IgD-negative memory B cell (primary cell): ENCODE measurements at regions not wholly inside any gene's neighbourhood (a gene's known extent, or its start where the extent isn't known, plus 50 kb on each side); places are given as distances from the start of the nearest gene placed in this dataset.
"Not testable (repeated sequence)": the region's sequence is repeated elsewhere in the genome, so short reads cannot be mapped to it uniquely, and the experiment has no call there.

Experiments
- H3K27ac Mint-ChIP-seq, 3 donors: one replicate each; pipeline ENCODE4 v1.8.0; 2020 to 2022; ENCODE audit warnings: mild to moderate bottlenecking in 3 of 3, mixed read lengths in 3 of 3, moderate library complexity in 1 of 3
- H3K27me3 Mint-ChIP-seq: one replicate; pipeline ENCODE4 v1.8.0; 2021; ENCODE audit warnings: mixed read lengths
- H3K36me3 Mint-ChIP-seq: one replicate; pipeline ENCODE4 v1.8.0; 2020; ENCODE audit warnings: mild to moderate bottlenecking, mixed read lengths
- H3K4me1 Mint-ChIP-seq, 3 donors: one replicate each; pipeline ENCODE4 v1.8.0; 2020 to 2022; ENCODE audit warnings: mixed read lengths in 3 of 3, mild to moderate bottlenecking in 1 of 3
- H3K4me3 Mint-ChIP-seq, 4 donors: one replicate each; pipeline ENCODE4 v1.8.0; 2020 to 2022; ENCODE audit warnings: mild to moderate bottlenecking in 4 of 4, mixed read lengths in 4 of 4, moderate library complexity in 3 of 4
- H3K9me3 Mint-ChIP-seq, 3 donors: one replicate each; pipeline ENCODE4 v1.8.0; 2020 to 2021; ENCODE audit warnings: mixed read lengths in 3 of 3, mild to moderate bottlenecking in 1 of 3

DNA sequence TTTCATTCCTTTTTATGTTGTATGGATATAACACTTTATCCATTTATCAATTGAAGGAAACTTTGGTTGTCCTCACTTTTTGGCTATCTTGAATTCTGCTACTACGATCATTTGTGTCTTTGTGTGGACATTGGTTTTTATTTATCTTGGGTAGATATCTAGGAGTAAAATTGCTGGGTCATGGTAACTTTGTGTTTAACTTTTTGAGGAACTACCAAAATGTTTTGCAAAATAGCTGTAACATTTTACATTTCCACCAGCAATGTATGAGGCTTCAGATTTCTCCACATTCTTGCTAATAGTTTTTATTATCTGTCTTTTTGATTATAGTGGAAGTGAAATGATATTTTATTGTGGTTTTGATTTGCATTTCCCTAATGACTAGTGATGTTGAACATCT, 55.6 kb downstream of the TLNRD1 start:
- Mint-ChIP-seq H3K4me1 (peaks cover 13 to 24% (median 15%) of the 10 kb centered on the region in 3 donors), H3K4me3 (no peak overlapping the region), H3K27ac (no peak overlapping the region), H3K9me3 (peaks cover 0 to 2% (median 0%) of the 10 kb centered on the region in 3 donors), H3K36me3 (peaks cover 3% of the 10 kb centered on the region), H3K27me3 (no peaks in the 10 kb centered on the region)

DNA sequence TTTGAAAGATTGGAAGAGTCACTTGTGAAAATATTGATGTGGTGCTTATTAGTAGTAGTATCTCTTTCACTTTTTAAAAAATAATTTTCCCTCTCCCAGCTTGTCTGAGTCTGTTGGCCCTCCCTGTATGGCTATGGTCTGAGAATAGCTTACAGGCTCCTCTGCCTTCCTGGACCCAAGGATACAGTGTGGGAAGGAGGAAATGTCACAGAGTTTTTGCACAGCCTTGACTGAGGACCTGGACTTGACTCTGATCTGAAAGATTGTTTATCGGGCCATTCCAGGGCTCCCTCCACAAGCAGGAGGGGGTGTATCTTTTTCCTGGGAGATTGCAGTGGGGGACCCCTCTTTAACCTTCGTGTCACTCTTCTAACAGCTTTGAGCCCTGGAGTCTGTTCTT, 59.7 kb downstream of the TLNRD1 start:
- Mint-ChIP-seq H3K27ac (no peak overlapping the region), H3K27me3 (peaks cover 1% of the 10 kb centered on the region), H3K4me1 (peaks cover 0 to 5% (median 4%) of the 10 kb centered on the region in 3 donors), H3K36me3 (peaks cover 11% of the 10 kb centered on the region), H3K4me3 (no peak overlapping the region), H3K9me3 (no peaks in the 10 kb centered on the region)

DNA sequence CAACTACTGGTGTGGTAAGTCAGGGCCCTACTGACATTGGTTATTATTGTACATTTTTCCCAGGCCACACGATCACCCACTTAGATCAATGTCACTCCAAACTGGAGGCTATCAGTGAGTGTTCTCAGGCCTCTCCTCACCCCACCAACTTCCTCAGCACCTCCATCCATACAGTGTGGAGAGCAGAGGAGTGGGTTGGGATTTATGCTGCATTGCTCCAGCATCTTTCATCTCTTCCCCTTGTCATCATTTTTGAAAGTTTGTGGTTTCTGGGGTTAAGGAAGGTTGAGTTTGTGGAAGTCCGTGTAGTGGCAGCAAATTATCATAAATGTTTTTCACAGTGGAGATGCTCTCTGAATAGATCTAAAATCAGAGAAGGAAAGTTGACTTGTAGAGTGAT, 60.2 kb downstream of the TLNRD1 start:
- Mint-ChIP-seq H3K27me3 (peaks cover 1% of the 10 kb centered on the region), H3K36me3 (peaks cover 11% of the 10 kb centered on the region), H3K4me3 (no peak overlapping the region), H3K9me3 (no peaks in the 10 kb centered on the region), H3K27ac (no peak overlapping the region), H3K4me1 (peaks cover 0 to 5% (median 4%) of the 10 kb centered on the region in 3 donors)

DNA sequence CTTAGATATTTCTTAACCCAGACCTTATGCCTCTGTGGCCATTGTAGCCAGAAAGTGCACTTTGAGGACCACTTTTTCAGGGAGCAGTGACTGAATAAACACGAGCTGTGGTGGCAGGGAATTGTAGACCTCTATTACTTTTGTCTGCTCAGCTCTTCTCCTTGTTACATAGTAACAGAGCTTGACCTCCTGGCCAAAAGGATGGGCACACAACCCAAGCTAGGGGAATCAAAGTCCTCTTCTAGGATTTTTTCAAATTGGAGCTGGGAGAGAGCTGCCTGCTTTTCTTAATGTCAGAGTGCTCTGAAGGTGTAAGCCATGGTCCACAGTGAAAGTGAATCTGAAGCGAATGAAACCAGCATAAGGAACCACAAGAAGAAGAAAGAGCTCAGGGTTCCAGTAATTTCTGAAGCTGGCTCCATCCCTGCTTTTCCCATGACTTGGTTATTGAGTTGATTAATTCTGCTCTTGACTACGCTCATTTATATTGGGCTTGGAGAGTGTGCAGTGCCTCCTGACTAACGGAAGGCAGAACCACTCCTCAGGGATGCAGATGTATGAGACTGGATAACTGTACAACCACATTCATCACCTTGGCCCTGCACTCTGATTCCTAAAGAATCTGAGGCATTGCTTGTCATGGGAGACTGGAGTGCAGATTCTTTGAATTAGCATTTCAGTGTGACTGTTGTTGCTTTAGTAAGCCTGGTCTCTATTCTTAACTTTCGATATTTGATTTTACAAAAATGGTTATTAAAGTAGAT, 60.9 kb downstream of the TLNRD1 start:
- Mint-ChIP-seq H3K9me3 (no peaks in the 10 kb centered on the region), H3K36me3 (peaks cover 11% of the 10 kb centered on the region), H3K27ac (no peak overlapping the region), H3K4me1 (peaks cover 0 to 1% (median 0%) of the 10 kb centered on the region in 3 donors), H3K4me3 (no peak overlapping the region), H3K27me3 (peaks cover 1% of the 10 kb centered on the region)

DNA sequence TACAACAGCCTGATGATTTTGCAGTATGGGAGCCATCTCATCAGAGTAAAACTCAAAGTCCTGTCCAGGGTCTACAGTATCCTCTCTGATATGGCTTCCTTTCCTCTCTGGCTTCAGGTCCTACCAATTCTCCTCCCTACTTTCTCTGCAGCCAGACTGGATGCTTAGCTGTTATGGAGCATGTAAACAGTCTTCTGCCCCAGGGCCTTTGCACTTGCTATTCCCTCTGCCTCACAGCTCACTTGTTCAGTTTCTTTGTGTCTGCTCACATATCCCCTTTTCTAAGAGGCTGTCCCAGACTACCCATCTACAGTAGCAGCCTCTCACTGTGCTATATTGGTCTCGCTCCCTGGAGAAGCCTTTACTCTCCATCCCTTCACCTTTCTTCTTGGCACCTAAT, 62.2 kb downstream of the TLNRD1 start:
- H3K4me3 Mint-ChIP-seq = no peak overlapping the region
- peaks cover 11% of the 10 kb centered on the region for H3K36me3 Mint-ChIP-seq
- H3K9me3 Mint-ChIP-seq = no peaks in the 10 kb centered on the region
- H3K27me3 Mint-ChIP-seq = peaks cover 1% of the 10 kb centered on the region
- H3K27ac Mint-ChIP-seq = no peak overlapping the region
- H3K4me1 Mint-ChIP-seq = peaks cover 0 to 1% (median 0%) of the 10 kb centered on the region in 3 donors

DNA sequence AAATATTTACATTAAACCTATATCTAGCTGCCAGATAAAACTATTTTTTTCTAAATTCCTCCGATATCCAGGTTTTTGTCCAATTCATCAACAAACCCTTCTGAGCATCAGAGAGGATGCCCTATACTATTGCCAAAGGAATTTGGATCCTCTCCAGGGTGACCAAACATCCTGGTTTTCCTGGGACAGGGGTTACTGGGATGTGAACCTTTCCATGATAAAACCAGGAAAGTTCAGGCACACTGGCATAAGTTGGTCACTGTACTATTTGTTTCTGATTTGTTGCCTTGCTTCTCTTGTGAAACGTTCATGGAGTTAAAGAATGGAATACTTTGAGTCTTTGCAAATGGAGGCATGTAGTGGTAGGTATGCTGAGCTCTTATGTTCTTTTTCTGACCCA, 63.5 kb downstream of the TLNRD1 start:
- Mint-ChIP-seq H3K27me3 (peaks cover 6% of the 10 kb centered on the region), H3K4me1 (peaks cover 0 to 1% (median 0%) of the 10 kb centered on the region in 3 donors), H3K4me3 (no peak overlapping the region), H3K27ac (no peak overlapping the region), H3K9me3 (no peaks in the 10 kb centered on the region), H3K36me3 (peaks cover 8% of the 10 kb centered on the region)

DNA sequence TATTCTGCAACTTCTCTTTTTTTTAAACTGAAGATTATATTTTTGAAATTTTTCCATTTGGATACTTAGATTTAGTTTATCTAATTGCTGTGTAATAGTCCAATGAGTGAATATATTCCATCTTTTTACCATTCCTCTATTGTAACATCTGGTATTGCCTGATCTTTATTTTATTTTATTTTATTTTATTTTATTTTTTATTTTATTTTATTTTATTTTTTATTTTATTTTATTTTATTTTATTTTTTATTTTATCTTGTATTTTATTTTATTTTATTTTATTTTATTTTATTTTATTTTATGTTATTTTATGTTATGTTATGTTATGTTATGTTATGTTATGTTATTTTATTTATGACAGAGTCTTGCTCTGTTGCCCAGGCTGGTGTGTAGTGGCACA, 66.5 kb upstream of the CFAP161 start:
- H3K27ac Mint-ChIP-seq, H3K4me1 Mint-ChIP-seq: not testable (repeated sequence)

DNA sequence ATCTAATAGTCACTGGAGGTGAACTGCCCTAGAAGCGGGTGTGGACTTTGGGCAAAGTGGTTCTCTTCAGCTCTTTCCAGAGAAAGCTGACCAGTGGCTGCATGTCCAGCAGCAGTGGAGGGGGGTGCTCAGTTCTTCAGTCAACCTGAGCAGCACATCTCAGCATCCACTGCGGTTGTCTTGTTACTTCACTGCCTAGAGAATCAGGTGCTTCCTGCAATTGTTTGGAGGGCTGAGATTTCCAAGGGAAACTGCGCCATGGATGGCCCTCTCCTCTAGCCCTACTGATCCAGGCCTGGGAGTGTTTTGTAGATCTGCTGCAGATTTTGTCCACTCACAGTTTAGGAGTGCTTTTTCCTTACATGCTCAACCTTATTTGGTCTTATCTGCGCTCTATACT, 65.6 kb upstream of the CFAP161 start:
- peaks cover 5% of the 10 kb centered on the region for H3K27me3 Mint-ChIP-seq
- peaks cover 0 to 4% (median 4%) of the 10 kb centered on the region in 3 donors for H3K9me3 Mint-ChIP-seq
- peaks cover 11% of the 10 kb centered on the region for H3K36me3 Mint-ChIP-seq
- no peaks in the 10 kb centered on the region for H3K4me1 Mint-ChIP-seq
- no peak overlapping the region for H3K27ac Mint-ChIP-seq
- no peak overlapping the region for H3K4me3 Mint-ChIP-seq

More for the DNA sequence above, 66.5 kb upstream of the CFAP161 start:
- H3K9me3 Mint-ChIP-seq, H3K4me3 Mint-ChIP-seq, H3K27me3 Mint-ChIP-seq: not testable (repeated sequence)
- peaks cover 13% of the 10 kb centered on the region for H3K36me3 Mint-ChIP-seq

DNA sequence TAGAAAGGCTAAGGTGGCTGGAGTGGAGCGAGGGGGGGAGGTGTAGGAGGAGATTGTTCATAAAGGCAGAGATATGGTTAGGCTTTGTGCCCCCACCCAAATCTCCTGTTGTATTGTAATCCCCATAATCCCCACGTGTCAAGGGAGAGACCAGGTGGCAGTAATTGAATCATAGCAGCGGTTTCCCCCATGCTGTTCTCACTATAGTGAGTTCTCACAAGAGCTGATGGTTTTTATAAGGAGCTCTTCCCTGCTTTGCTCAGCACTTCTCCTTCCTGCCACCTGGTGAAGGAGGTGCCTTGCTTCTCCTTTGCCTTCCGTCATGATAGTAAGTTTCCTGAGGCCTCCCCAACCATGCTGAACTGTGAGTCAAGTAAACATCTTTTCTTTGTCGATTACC, 64.7 kb upstream of the CFAP161 start:
- peaks cover 0 to 4% (median 4%) of the 10 kb centered on the region in 3 donors for H3K9me3 Mint-ChIP-seq
- H3K27me3 Mint-ChIP-seq = peaks cover 5% of the 10 kb centered on the region
- H3K27ac Mint-ChIP-seq = no peak overlapping the region
- no peaks in the 10 kb centered on the region for H3K4me1 Mint-ChIP-seq
- peaks cover 10% of the 10 kb centered on the region for H3K36me3 Mint-ChIP-seq
- H3K4me3 Mint-ChIP-seq = no peak overlapping the region

DNA sequence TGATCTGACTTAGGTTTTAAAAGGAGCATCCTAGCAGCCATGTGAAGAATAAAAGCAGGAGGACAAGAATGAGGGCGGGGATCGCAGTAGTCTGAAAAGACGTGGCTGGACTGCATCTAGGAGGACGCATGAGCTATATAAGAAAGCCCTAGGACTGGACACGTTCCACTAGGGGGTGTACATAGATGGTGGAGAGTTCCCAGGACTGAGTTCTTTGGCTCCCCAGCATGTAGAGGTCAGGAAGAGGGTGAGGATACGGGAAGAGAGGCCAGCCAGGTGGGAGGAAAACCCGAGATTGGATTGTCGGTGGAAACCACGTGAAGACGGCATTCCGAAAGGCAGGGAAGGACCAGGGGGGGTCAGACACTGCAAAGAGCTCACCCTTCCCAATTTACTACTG, 64.2 kb upstream of the CFAP161 start:
- Mint-ChIP-seq H3K9me3 (peaks cover 0 to 4% (median 4%) of the 10 kb centered on the region in 3 donors), H3K27me3 (peaks cover 5% of the 10 kb centered on the region), H3K4me1 (no peaks in the 10 kb centered on the region), H3K4me3 (no peak overlapping the region), H3K36me3 (peaks cover 5% of the 10 kb centered on the region), H3K27ac (no peak overlapping the region)

DNA sequence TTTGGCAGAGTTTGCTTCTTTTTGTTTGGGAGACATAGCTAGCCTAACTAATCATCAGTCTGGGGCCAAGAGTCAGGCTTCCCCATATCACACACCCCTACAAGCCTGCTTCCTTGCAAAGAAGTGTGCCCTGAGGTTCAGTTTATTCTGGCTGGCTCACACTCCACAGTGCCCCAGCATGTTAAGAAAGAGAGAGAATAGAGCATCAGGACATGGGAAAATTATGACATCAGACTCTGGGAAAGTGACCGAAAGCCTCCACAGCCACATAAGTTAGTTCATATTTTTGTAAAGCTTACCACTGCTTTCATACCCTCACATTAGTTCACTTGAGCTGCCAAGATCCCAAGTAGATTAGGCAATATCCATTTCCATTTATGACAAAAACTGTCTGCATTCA, 63.0 kb upstream of the CFAP161 start:
- Mint-ChIP-seq H3K4me1 (no peaks in the 10 kb centered on the region), H3K27ac (no peak overlapping the region)

DNA sequence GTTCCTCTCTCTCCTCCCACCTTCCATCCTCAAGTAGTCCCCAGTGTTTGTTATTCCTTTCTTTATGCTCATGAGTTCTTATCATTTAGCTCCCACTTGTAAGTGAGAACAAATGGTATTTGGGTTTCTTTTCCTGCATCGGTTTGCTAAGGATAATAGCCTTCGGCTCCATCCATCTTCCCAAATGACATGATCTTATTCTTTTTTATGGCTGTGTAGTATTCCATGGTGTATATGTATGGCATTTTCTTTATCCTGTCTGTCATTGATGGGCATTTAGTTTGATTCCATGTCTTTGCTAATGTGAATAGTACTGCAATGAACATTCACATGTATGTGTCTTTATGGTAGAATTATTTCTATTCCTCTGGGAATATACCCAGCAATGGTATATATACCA, 62.4 kb upstream of the CFAP161 start:
- no peaks in the 10 kb centered on the region for H3K4me1 Mint-ChIP-seq
- H3K27me3 Mint-ChIP-seq = peaks cover 7% of the 10 kb centered on the region
- H3K36me3 Mint-ChIP-seq = peaks cover 8% of the 10 kb centered on the region
- peaks cover 0 to 7% (median 4%) of the 10 kb centered on the region in 3 donors for H3K9me3 Mint-ChIP-seq
- no peak overlapping the region for H3K4me3 Mint-ChIP-seq
- peak overlapping the region in 1 of 3 donors; percentile 6 for H3K27ac Mint-ChIP-seq

More for the DNA sequence above, 63.0 kb upstream of the CFAP161 start:
- Mint-ChIP-seq H3K9me3 (peaks cover 0 to 7% (median 4%) of the 10 kb centered on the region in 3 donors), H3K4me3 (no peak overlapping the region), H3K36me3 (peaks cover 5% of the 10 kb centered on the region), H3K27me3 (peaks cover 5% of the 10 kb centered on the region)

DNA sequence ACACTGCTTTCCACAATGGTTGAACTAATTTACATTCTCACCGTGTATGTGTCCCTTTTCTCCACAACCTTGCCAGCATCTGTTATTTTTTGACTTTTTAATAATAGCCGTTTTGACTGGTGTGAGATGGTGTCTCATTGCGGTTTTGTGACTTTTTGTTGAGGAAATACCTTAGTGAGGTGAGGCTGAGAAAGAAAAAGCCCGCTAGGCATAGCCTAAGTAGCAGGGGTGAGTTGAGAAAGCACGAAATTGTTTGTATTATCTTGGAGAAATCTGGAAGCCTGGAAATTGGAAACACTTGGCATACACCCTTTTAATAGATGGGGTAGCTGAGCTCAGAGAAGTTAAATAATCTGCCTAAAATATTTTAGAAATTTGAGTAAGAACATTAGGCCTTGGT, 61.5 kb upstream of the CFAP161 start:
- peaks cover 7% of the 10 kb centered on the region for H3K27me3 Mint-ChIP-seq
- no peak overlapping the region for H3K27ac Mint-ChIP-seq
- no peaks in the 10 kb centered on the region for H3K4me1 Mint-ChIP-seq
- peaks cover 0 to 7% (median 4%) of the 10 kb centered on the region in 3 donors for H3K9me3 Mint-ChIP-seq
- H3K4me3 Mint-ChIP-seq = no peak overlapping the region
- H3K36me3 Mint-ChIP-seq = peaks cover 8% of the 10 kb centered on the region

DNA sequence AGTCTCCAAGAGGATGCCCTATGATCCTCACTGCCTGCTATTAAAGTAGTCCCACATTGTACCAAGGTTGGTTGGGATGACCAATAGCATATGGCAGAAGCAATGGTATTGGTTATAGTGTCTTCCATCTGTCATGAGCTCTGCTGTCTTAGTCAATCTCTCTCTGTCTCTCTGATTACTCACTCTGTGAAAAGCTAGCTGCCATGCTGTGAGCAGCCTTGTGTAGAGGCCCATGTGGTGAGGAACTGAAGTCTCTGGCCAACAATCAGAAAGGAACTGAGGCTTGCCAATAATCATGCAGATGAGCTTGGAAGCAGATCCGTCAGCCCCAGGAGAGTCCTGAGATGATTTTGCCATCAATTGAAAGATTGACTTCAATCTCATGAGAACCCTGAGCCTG, 60.3 kb upstream of the CFAP161 start:
- peaks cover 0 to 10% (median 4%) of the 10 kb centered on the region in 3 donors for H3K9me3 Mint-ChIP-seq

DNA sequence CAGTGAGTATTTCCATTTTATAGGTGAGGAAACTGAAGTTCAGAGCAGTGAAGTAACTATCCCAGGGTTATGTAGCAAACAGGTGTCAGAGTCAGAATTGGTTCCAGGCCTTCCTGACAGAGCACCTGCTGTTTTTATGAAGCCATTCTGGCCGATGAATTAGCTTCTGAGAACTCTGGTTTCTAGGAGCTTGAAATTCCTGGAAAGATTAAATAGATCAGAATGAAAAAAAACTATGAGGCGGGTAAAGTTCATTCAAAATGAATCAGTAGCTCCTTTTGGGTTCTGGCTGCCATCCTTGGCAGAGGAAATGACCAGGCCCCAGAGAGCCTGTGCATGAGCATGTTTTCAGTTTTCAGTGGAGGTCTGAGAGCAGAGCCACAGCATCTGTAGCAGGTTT, 59.3 kb upstream of the CFAP161 start:
- Mint-ChIP-seq H3K27me3 (peaks cover 3% of the 10 kb centered on the region), H3K4me3 (no peak overlapping the region), H3K9me3 (peaks cover 0 to 10% (median 4%) of the 10 kb centered on the region in 3 donors), H3K36me3 (peaks cover 6% of the 10 kb centered on the region), H3K27ac (no peak overlapping the region), H3K4me1 (no peaks in the 10 kb centered on the region)

More for the DNA sequence above, 60.3 kb upstream of the CFAP161 start:
- H3K4me3 Mint-ChIP-seq = no peak overlapping the region
- H3K27me3 Mint-ChIP-seq = peaks cover 5% of the 10 kb centered on the region
- H3K36me3 Mint-ChIP-seq = peaks cover 9% of the 10 kb centered on the region
- no peaks in the 10 kb centered on the region for H3K4me1 Mint-ChIP-seq
- H3K27ac Mint-ChIP-seq = no peak overlapping the region

DNA sequence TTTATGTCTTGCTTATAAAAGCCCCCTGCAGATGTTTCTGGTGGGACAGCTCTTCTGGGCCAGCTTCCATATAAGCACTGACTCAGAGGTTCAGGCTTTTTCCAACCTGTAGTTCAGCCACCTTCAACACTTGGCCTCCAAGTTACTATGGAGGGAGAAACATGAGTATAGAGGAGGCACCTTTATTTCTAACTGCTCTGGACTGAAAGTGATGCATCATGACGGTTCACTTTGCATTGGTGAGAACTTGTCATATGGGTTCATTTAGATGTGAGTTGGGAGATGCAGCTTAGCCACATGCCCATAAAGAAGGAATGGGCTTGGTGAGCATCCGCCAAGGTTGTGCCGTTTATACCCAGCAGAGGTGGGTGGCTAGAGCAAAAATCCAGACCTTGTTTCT, 58.8 kb upstream of the CFAP161 start:
- no peak overlapping the region for H3K27ac Mint-ChIP-seq

More for the DNA sequence above, 58.8 kb upstream of the CFAP161 start:
- peak overlapping the region in 1 of 4 donors; percentile 12 for H3K4me3 Mint-ChIP-seq
- peaks cover 0 to 10% (median 4%) of the 10 kb centered on the region in 3 donors for H3K9me3 Mint-ChIP-seq
- H3K4me1 Mint-ChIP-seq = no peaks in the 10 kb centered on the region
- peaks cover 3% of the 10 kb centered on the region for H3K27me3 Mint-ChIP-seq
- H3K36me3 Mint-ChIP-seq = peaks cover 4% of the 10 kb centered on the region
